GM10266 (cell line): ENCODE measurements at regions not wholly inside any gene's neighbourhood (a gene's known extent, or its start where the extent isn't known, plus 50 kb on each side); places are given as distances from the start of the nearest gene placed in this dataset.

Experiments used
- DNase-seq: peaks from one replicate; pipeline ENCODE4 v3.0.0; 2012; ENCODE audit errors: extremely low spot score
- CTCF ChIP-seq: IDR thresholded peaks from 2 replicates; pipeline ENCODE4 v1.5.1; 2012; ENCODE audit warnings: mild to moderate bottlenecking, low read depth; ENCODE audit not compliant: control insufficient read depth, insufficient read depth; ENCODE audit errors: missing control alignments

- DNase-seq, result no peak
- TF ChIP-seq CTCF, result no peak
These were observed 226.9 kb downstream of the LRRK2 start for GRCh38 chr12:40451661-40452060.

- TF ChIP-seq CTCF, result no peak
- DNase-seq, result no peak
These were observed 228.1 kb upstream of the CNTN1 start for GRCh38 chr12:40464121-40464520.

- TF ChIP-seq CTCF, result no peak
- DNase-seq, result no peak
These were observed 222.5 kb upstream of the CNTN1 start for GRCh38 chr12:40469736-40470135.

GRCh38 chr12:40473962-40474361 is 218.3 kb upstream of the CNTN1 start:
- no peak for TF ChIP-seq CTCF
- no peak for DNase-seq

GRCh38 chr12:40474630-40475029 is 217.6 kb upstream of the CNTN1 start:
- TF ChIP-seq CTCF, result no peak
- no peak for DNase-seq

- no peak for DNase-seq
- TF ChIP-seq CTCF, result no peak
These were observed 192.4 kb upstream of the CNTN1 start for GRCh38 chr12:40499856-40500255.

GRCh38 chr12:40502322-40502721 is 189.9 kb upstream of the CNTN1 start:
- TF ChIP-seq CTCF, result no peak

More at GRCh38 chr12:40502322-40502721, 189.9 kb upstream of the CNTN1 start:
- no peak for DNase-seq
